ENCODE measurements at regions not wholly inside any gene's neighbourhood (a gene's known extent, or its start where the extent isn't known, plus 50 kb on each side); places are given as distances from the start of the nearest gene placed in this dataset.

DNA sequence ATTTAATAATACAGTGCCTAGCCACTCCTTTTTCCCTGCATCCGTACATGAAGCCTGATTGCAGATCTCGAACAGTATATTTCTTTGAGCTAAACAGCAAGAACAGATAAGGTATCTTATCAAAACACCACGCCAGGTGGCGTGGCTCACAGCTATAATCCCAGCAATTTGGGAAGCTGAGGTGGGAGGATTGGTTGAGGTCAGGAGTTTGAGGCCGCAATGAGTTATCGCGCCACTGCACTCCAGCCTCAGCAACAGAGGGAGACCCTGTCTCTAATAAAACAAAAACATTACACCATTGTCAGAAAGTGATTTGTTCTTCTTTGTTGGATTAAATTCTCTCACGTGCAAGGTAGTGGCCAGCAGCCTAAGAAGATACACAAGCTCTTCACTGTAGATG, 291.2 kb upstream of the DMRT1 start:
- Histone ChIP-seq H3K27me3 (peaks cover 0 to 8% of the 10 kb centered on the region in 2 donors), H3K4me1 (no peaks in the 10 kb centered on the region), H3K9me3 (no peaks in the 10 kb centered on the region), H3K27ac (no peak overlapping the region), H3K4me3 (no peak overlapping the region), H3K36me3 (no peaks in the 10 kb centered on the region)
- DNase-seq (no peak), ATAC-seq (no peak)
- TF ChIP-seq, protein P1, sequence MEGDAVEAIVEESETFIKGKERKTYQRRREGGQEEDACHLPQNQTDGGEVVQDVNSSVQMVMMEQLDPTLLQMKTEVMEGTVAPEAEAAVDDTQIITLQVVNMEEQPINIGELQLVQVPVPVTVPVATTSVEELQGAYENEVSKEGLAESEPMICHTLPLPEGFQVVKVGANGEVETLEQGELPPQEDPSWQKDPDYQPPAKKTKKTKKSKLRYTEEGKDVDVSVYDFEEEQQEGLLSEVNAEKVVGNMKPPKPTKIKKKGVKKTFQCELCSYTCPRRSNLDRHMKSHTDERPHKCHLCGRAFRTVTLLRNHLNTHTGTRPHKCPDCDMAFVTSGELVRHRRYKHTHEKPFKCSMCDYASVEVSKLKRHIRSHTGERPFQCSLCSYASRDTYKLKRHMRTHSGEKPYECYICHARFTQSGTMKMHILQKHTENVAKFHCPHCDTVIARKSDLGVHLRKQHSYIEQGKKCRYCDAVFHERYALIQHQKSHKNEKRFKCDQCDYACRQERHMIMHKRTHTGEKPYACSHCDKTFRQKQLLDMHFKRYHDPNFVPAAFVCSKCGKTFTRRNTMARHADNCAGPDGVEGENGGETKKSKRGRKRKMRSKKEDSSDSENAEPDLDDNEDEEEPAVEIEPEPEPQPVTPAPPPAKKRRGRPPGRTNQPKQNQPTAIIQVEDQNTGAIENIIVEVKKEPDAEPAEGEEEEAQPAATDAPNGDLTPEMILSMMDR (IDR thresholded peaks at IDR 0.05): no peak
- no peak for TF ChIP-seq POLR2A (IDR thresholded peaks at IDR 0.05)
- intact Hi-C loops (cut with DNase I): no loop called here
- 74% methylated on average over 8 of the region's 8 CpGs for WGBS (ENCODE audit: insufficient coverage, low coverage, low lambda C conversion rate, missing lambda C conversion rate)

DNA sequence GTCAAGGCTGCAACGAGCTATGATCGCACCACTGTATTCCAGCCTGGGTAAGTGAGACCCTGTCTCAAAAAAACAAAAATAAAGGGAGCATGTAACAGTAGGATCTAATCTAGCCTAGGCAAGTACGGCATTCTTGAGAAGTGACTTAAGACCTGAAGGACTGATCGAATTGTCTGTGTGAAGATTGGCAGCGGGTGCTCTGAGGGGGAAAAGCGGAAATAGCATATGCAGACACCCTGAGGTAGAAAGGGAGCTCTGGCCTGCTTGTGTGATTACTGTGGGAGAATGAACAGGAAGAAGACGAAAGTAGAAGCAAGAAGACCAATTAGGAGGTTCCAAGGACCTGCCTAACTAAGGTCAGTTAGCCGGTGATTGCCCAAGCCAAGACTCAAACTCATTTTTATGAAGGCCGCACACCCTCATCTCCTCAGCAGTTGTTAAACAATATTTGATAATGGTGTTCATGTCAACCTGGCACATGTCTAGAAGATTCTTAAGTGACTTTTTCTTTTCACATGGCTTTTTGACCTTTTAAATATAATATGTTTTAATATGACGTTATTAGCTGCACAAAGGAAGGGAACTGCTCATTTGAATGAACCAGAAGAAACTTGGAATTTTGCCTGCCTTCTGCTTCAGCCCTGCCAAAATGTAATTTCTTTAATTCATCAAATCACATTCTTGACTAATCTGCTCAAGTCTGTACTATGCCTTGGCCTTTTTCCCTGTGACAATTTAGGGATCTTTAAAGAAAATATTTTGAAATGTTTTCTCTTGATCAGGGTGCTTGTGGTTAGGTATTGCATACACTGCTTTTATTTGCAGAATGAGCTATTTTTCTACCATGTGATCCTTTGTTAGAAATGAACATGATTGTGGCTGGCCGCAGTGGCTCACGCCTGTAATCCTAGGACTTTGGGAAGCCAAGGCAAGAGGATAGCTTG, 289.2 kb upstream of the DMRT1 start:
- Histone ChIP-seq H3K27ac (no peak overlapping the region), H3K9me3 (no peaks in the 10 kb centered on the region), H3K36me3 (no peaks in the 10 kb centered on the region), H3K27me3 (peaks cover 0 to 8% of the 10 kb centered on the region in 2 donors), H3K4me3 (no peak overlapping the region), H3K4me1 (no peaks in the 10 kb centered on the region)
- ATAC-seq (peak in 1 of 4 donors; percentile 16), DNase-seq (no peak)
- TF ChIP-seq, protein P1 (IDR thresholded peaks at IDR 0.05): no peak
- no peak for TF ChIP-seq POLR2A (IDR thresholded peaks at IDR 0.05)
- 70% methylated on average over 11 of the region's 12 CpGs for WGBS (ENCODE audit: insufficient coverage, low coverage, low lambda C conversion rate, missing lambda C conversion rate)
- intact Hi-C loops (cut with DNase I): no loop called here

DNA sequence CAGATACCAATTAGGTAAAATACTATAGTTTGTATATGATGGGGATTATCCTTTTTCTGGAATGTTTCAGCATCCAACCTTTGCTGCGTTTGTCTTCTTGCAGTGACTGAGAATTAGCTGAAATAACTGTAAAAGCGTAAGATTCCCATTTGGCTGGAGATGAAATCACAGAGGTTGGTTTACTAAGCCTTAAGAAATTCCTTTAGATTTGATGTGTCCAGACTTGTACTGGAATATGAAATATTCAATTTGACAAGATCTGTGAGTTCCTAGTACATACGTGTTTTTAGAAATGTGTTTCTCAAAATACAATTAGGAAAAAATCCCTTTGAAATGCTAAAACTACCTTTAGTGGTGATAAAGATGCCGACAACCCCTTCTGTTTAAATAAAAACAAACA, 286.0 kb upstream of the DMRT1 start:
- DNase-seq (no peak), ATAC-seq (no peak)
- Histone ChIP-seq H3K9me3 (no peaks in the 10 kb centered on the region), H3K4me3 (no peak overlapping the region), H3K27ac (no peak overlapping the region), H3K4me1 (no peaks in the 10 kb centered on the region), H3K36me3 (no peaks in the 10 kb centered on the region), H3K27me3 (peaks cover 0 to 8% of the 10 kb centered on the region in 2 donors)
- intact Hi-C loops (cut with DNase I): no loop called here
- WGBS (ENCODE audit: insufficient coverage, low coverage, low lambda C conversion rate, missing lambda C conversion rate): 57% methylated on average over 4 of the region's 4 CpGs
- TF ChIP-seq POLR2A (IDR thresholded peaks at IDR 0.05): no peak
- TF ChIP-seq, protein P1 (IDR thresholded peaks at IDR 0.05): no peak

- H3K27ac ChIP-seq: no peak overlapping the region
- ATAC-seq (no peak), DNase-seq (no peak)
- WGBS (ENCODE audit: insufficient coverage, low coverage, low lambda C conversion rate, missing lambda C conversion rate): 49% methylated on average over 3 of the region's 3 CpGs
- no peaks in the 10 kb centered on the region for H3K36me3 ChIP-seq
- intact Hi-C loops (cut with DNase I): no loop called here
- H3K9me3 ChIP-seq: no peaks in the 10 kb centered on the region
- no peaks in the 10 kb centered on the region for H3K4me1 ChIP-seq
- peaks cover 0 to 8% of the 10 kb centered on the region in 2 donors for H3K27me3 ChIP-seq
- no peak overlapping the region for H3K4me3 ChIP-seq
- TF ChIP-seq POLR2A (IDR thresholded peaks at IDR 0.05): no peak
- TF ChIP-seq, protein P1 (IDR thresholded peaks at IDR 0.05): no peak
Measured at GRCh38 chr9:556199-556598, 285.3 kb upstream of the DMRT1 start.
